Spleen (tissue), 11 donors: ENCODE measurements at regions not wholly inside any gene's neighbourhood (a gene's known extent, or its start where the extent isn't known, plus 50 kb on each side); places are given as distances from the start of the nearest gene placed in this dataset.

Experiments used
- DNase-seq: peaks from one replicate; pipeline ENCODE4 v3.0.0-alpha.2; 2020
- H3K27ac ChIP-seq, 8 donors: fragments of 200-600 bp; sonication (generic) in 7 of 8; 1 replicate in 4 of 8; 2 replicates in 4 of 8; pipeline versions ENCODE4 v1.5.0 to v1.8.0; 2016 to 2021; ENCODE audit warnings: inconsistent platforms in 4 of 8, mild to moderate bottlenecking in 4 of 8, moderate library complexity in 1 of 8
- H3K27me3 ChIP-seq, 7 donors: fragments of 200-600 bp; sonication (generic) in 6 of 7; replicated peaks in 1 of 7; 1 replicate in 4 of 7; 2 replicates in 3 of 7; pipeline versions ENCODE4 v1.5.0 to v1.8.0; 2016 to 2021; ENCODE audit warnings: inconsistent platforms in 3 of 7, mild to moderate bottlenecking in 1 of 7
- H3K36me3 ChIP-seq, 6 donors: fragments of 200-600 bp; sonication (generic) in 5 of 6; 1 replicate in 4 of 6; 2 replicates in 2 of 6; pipeline versions ENCODE4 v1.5.0 to v1.8.0; 2016 to 2021; ENCODE audit warnings: inconsistent platforms in 2 of 6
- H3K4me1 ChIP-seq, 6 donors: fragments of 200-600 bp; sonication (generic) in 5 of 6; 1 replicate in 3 of 6; 2 replicates in 3 of 6; pipeline versions ENCODE4 v1.5.0 to v1.8.0; 2016 to 2021; ENCODE audit warnings: inconsistent platforms in 3 of 6
- H3K4me3 ChIP-seq, 8 donors: fragments of 200-600 bp; sonication (generic) in 7 of 8; 1 replicate in 4 of 8; 2 replicates in 4 of 8; pipeline versions ENCODE4 v1.5.0 to v1.8.0; 2016 to 2021; ENCODE audit warnings: inconsistent platforms in 4 of 8, mild to moderate bottlenecking in 4 of 8, moderate library complexity in 2 of 8
- H3K9me3 ChIP-seq, 8 donors: fragments of 200-600 bp; sonication (generic) in 7 of 8; 1 replicate in 4 of 8; 2 replicates in 4 of 8; pipeline versions ENCODE4 v1.5.0 to v1.8.0; 2016 to 2021; ENCODE audit warnings: inconsistent platforms in 4 of 8
- POLR2A ChIP-seq, 3 donors: fragments of 450-650 bp; IDR thresholded peaks; one replicate each; pipeline ENCODE4 v1.5.1; 2017; ENCODE audit warnings: antibody characterized with exemption in 3 of 3, mild to moderate bottlenecking in 1 of 3
- POLR2AphosphoS5 ChIP-seq, 3 donors: sonication (generic); formaldehyde crosslinking; IDR thresholded peaks; one replicate each; pipeline ENCODE4 v1.5.1; 2017; ENCODE audit warnings: antibody characterized with exemption in 3 of 3
- WGBS, 5 donors: extraction: QIAGEN DNeasy Blood & Tissue Kit in 3 of 5; methylation state at CpG; one replicate each; pipeline versions ENCODE4 v1.1.5 to v1.1.7; 2013 to 2018; 5-methylcytosine and 5-hydroxymethylcytosine counted together
- intact Hi-C: fragments of 100-400 bp; cut with DNase I; formaldehyde crosslinking; loops from one replicate; pipeline ENCODE4 v1.15.0; 2023; ENCODE audit warnings: low total_unique reads
- TF ChIP-seq, protein P1 (sequence below), 11 experiments: fragments of 200-600 bp in 7 of 11; fragments of 450-650 bp in 4 of 11; sonication (generic) in 4 of 11; IDR thresholded peaks in 8 of 11; conservative IDR thresholded peaks in 3 of 11; 1 replicate in 7 of 11; 2 replicates in 4 of 11; pipeline versions ENCODE4 v1.4.0 to v1.8.0; 2016 to 2021; ENCODE audit warnings: antibody characterized with exemption in 11 of 11, inconsistent platforms in 4 of 11, mild to moderate bottlenecking in 1 of 11
- donor health status: healthy with polysubstance abuse.
- donor health status: DM: no; HTN: no; CAD: no; lungs with moderate emphysema.
- donor health status: DM: no; HTN: no; CAD: no.
- donor health status: Bipolar disorder and iron deficiency.
- donor health status: healthy.
- donor health status: DM: no; HTN: no; CAD: no.
- donor health status: DM: yes; HTN: yes; CAD: no.

DNA sequence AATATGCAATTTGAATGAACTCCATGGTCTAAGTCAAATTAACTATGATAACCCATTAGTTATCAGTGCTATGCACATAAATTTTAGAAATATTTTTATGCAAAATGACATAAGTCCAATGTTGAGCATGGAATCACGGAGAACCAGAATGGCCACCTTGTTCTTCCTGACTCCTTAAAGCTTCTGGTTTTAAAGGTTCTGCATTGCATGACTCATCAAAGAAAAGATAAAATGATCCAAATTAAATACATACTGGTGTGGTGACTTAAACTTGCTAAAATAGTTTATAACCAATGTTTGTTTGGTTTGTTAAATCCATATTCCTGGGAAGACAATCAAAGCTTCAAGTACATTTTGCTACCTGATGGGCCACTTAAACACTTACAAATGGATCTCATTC, 1146.9 kb upstream of the NRXN1 start:
- DNase-seq: no peak
- Histone ChIP-seq H3K27ac (no peak overlapping the region), H3K9me3 (peaks cover 0 to 13% (median 0%) of the 10 kb centered on the region in 8 donors), H3K4me3 (no peak overlapping the region), H3K4me1 (no peaks in the 10 kb centered on the region), H3K36me3 (no peaks in the 10 kb centered on the region), H3K27me3 (no peaks in the 10 kb centered on the region)
- WGBS, 5 donors: 75 to 94% (median 86%) methylated on average over 1 of the region's 1 CpG
- TF ChIP-seq POLR2AphosphoS5 (IDR thresholded peaks at IDR 0.05) (no peak), POLR2A (IDR thresholded peaks at IDR 0.05) (no peak)
- TF ChIP-seq, protein P1, sequence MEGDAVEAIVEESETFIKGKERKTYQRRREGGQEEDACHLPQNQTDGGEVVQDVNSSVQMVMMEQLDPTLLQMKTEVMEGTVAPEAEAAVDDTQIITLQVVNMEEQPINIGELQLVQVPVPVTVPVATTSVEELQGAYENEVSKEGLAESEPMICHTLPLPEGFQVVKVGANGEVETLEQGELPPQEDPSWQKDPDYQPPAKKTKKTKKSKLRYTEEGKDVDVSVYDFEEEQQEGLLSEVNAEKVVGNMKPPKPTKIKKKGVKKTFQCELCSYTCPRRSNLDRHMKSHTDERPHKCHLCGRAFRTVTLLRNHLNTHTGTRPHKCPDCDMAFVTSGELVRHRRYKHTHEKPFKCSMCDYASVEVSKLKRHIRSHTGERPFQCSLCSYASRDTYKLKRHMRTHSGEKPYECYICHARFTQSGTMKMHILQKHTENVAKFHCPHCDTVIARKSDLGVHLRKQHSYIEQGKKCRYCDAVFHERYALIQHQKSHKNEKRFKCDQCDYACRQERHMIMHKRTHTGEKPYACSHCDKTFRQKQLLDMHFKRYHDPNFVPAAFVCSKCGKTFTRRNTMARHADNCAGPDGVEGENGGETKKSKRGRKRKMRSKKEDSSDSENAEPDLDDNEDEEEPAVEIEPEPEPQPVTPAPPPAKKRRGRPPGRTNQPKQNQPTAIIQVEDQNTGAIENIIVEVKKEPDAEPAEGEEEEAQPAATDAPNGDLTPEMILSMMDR (IDR thresholded peaks at IDR 0.05 in 8 of 11, conservative IDR thresholded peaks at IDR 0.05 in 3 of 11): no peak
- intact Hi-C loops: no loop called here

DNA sequence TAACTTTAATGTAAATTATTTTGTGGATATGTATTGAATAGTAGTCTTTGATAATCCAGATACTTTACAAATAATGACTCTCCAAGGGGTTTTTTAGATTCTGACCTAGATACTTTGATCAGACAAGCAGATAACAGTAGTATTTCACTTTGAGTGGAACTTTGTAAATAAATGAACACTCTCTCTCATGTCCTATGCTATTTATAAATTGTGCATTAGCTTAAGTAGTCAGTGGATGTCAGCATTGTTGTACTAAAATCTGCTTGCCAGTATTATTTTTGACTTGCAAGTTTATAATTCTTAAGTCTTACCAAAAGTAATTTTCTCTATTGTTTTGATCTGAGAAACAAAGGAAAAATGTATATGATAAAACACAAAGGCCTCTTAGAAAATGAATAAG, 1113.1 kb upstream of the NRXN1 start:
- intact Hi-C loops: no loop called here
- no peaks in the 10 kb centered on the region for H3K36me3 ChIP-seq
- H3K27me3 ChIP-seq: no peaks in the 10 kb centered on the region
- no peak overlapping the region for H3K27ac ChIP-seq
- H3K4me3 ChIP-seq: no peak overlapping the region
- TF ChIP-seq POLR2A (IDR thresholded peaks at IDR 0.05) (no peak), POLR2AphosphoS5 (IDR thresholded peaks at IDR 0.05) (no peak)
- TF ChIP-seq, protein P1 (IDR thresholded peaks at IDR 0.05 in 8 of 11, conservative IDR thresholded peaks at IDR 0.05 in 3 of 11): no peak
- no peak for DNase-seq
- no peaks in the 10 kb centered on the region for H3K9me3 ChIP-seq
- H3K4me1 ChIP-seq: no peaks in the 10 kb centered on the region

DNA sequence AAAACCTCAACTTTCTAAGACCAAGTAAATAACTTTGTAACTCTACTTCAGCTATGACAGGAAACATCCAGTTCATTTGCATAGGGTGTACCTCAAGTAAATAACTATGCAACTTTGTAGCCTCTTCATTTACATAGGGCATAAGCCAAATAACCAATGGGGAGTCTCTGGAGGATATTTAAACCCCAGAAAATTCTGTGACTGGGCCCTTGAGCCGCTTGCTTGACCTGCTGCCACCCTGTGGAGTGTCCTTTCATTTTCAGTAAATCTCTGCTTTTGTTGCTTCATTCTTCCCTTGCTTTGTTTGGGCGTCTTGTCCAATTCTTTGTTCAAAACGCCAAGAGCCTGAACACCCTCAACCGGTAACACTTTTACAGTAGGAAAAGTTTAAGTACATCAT, 1112.7 kb upstream of the NRXN1 start:
- intact Hi-C loops: no loop called here
- H3K9me3 ChIP-seq: no peaks in the 10 kb centered on the region
- no peaks in the 10 kb centered on the region for H3K27me3 ChIP-seq
- no peak overlapping the region for H3K4me3 ChIP-seq
- H3K4me1 ChIP-seq: no peaks in the 10 kb centered on the region
- no peak for TF ChIP-seq POLR2A (IDR thresholded peaks at IDR 0.05)
- no peak for TF ChIP-seq POLR2AphosphoS5 (IDR thresholded peaks at IDR 0.05)
- TF ChIP-seq, protein P1 (IDR thresholded peaks at IDR 0.05 in 8 of 11, conservative IDR thresholded peaks at IDR 0.05 in 3 of 11): no peak
- no peak for DNase-seq
- H3K27ac ChIP-seq: no peak overlapping the region
- WGBS, 5 donors: 81 to 88% (median 84%) methylated on average over 4 of the region's 4 CpGs
- no peaks in the 10 kb centered on the region for H3K36me3 ChIP-seq

DNA sequence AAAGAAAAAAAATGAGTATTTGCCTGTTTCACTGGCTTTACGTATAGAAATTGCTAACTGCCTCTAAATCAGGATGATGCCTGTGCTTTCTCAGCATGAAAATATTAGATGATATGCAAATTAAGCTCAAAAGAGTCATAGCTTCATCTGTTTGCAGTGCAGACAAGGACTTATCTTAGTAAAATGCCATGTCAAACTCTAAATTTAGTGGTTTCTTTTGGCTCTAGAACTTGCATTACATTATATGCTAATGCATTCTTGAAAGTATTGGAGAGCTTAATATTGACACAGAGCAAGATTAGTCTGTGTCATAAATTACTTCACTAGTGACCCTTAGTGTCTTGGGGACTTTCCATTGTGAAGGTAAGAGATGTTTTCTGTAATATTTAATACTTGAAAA, 1109.1 kb upstream of the NRXN1 start:
- no peak overlapping the region for H3K4me3 ChIP-seq
- no peaks in the 10 kb centered on the region for H3K9me3 ChIP-seq
- intact Hi-C loops: no loop called here
- no peak for TF ChIP-seq POLR2AphosphoS5 (IDR thresholded peaks at IDR 0.05)
- no peak for TF ChIP-seq POLR2A (IDR thresholded peaks at IDR 0.05)
- TF ChIP-seq, protein P1 (IDR thresholded peaks at IDR 0.05 in 8 of 11, conservative IDR thresholded peaks at IDR 0.05 in 3 of 11): no peak
- H3K4me1 ChIP-seq: no peaks in the 10 kb centered on the region
- no peaks in the 10 kb centered on the region for H3K27me3 ChIP-seq
- no peak for DNase-seq
- H3K36me3 ChIP-seq: no peaks in the 10 kb centered on the region
- no peak overlapping the region for H3K27ac ChIP-seq
- 79 to 94% (median 88%) methylated on average over 1 of the region's 1 CpG for WGBS, 5 donors
